Stimulated activated CD8-positive, alpha-beta memory T cell treated with anti-CD3 and anti-CD28 coated beads, Interleukin-12 subunit alpha, Interleukin-12 subunit beta, amount 100 ng/mL, for 24 hours (primary cell): ENCODE measurements at regions not wholly inside any gene's neighbourhood (a gene's known extent, or its start where the extent isn't known, plus 50 kb on each side); places are given as distances from the start of the nearest gene placed in this dataset.

Experiments
- DNase-seq: peaks from one replicate; pipeline ENCODE4 v3.0.0-alpha.2; 2020; ENCODE audit errors: extremely low read depth

GRCh38 chr15:39204031-39204430 is 376.8 kb upstream of the THBS1 start:
- no peak for DNase-seq

GRCh38 chr15:39205081-39205480 is 375.8 kb upstream of the THBS1 start:
- DNase-seq = no peak

GRCh38 chr15:39205506-39206371 is 375.1 kb upstream of the THBS1 start:
- DNase-seq = no peak

- no peak for DNase-seq
Measured at GRCh38 chr15:39207532-39208115, 373.3 kb upstream of the THBS1 start.

DNA sequence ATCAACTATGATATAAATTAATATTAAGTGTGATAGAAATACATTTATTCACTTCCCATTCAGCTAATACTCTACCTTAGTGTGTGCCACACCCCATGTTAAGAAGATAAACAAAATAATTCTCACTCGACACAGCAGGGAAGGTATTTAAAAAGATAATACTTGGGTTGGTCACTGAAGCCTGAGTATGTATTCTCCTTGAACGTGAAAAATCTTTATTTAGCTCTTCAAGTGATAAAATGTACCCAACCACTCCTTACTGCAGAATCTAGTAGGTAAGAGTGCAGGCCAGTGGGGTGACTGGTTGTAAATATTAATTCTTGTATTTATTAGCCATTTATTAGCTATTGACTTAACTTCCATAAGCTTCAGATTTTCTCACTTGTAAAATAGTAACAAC is 372.7 kb upstream of the THBS1 start:
- DNase-seq = no peak

- DNase-seq = no peak
Measured at GRCh38 chr15:39209548-39210211, 371.2 kb upstream of the THBS1 start.

- DNase-seq = no peak
Measured at GRCh38 chr15:39211108-39211979, 369.5 kb upstream of the THBS1 start.

- no peak for DNase-seq
Measured at GRCh38 chr15:39213385-39213840, 367.5 kb upstream of the THBS1 start.

- no peak for DNase-seq
Measured at GRCh38 chr15:39215015-39215414, 365.9 kb upstream of the THBS1 start.

GRCh38 chr15:39216816-39217215 is 364.1 kb upstream of the THBS1 start:
- DNase-seq = no peak

GRCh38 chr15:39219608-39220007 is 361.3 kb upstream of the THBS1 start:
- DNase-seq = no peak

- no peak for DNase-seq
Measured at GRCh38 chr15:39226169-39226937, 354.5 kb upstream of the THBS1 start.

DNA sequence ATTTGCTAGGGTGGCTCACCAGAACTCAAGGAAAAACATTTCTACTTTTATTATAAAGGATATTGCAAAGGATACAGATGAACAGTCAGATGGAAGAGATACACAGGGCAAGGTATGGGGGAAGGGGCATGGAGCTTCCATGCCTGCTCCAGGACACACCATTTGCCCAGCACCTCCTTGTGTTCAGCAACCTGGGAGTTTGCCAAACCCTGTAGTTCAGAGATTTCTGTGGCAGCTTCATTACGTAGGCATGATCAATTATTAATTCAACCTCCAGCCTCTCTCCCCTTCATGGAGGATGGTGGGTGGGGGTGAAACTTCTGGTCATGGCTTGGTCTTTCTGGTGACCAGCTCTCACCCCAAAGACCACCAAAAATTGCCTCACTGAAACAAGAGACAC is 353.9 kb upstream of the THBS1 start:
- DNase-seq = no peak

- DNase-seq = no peak
Measured at GRCh38 chr15:39228889-39229288, 352.0 kb upstream of the THBS1 start.

DNA sequence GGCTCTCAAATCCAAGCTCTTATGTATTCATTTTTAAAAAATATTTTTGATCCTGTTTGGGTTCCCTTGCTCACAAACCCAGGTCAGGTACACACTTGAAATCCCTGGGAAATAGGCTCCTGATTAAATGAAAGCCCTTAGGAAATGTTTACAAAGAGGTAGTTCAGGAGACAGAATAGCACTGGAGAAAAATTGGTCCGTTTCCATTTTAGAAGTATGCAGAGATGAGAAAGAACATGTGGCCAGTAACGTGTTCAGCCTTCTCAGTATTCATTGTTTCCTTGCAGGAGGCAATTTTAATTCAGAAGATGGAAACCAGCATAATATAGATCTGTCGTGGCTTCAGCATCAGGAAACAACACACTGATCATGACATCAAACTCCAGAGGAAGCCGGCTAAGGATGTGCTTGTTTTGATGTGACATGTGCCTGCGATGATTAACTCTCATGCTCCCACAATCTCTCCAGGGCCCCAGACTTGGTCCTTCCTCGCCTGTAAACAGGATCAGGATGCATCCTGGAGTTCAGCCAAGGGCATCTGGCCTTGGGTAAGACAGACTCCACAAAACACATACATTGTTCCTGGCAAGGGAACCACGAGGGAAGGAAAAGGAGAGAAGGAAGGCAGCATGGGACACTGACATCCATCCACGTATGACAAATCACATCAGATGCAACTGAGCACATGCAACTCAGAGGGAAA is 350.5 kb upstream of the THBS1 start:
- DNase-seq = no peak

- DNase-seq = no peak
Measured at GRCh38 chr15:39230908-39231285, 350.0 kb upstream of the THBS1 start.

GRCh38 chr15:39232512-39232911 is 348.4 kb upstream of the THBS1 start:
- DNase-seq = no peak

DNA sequence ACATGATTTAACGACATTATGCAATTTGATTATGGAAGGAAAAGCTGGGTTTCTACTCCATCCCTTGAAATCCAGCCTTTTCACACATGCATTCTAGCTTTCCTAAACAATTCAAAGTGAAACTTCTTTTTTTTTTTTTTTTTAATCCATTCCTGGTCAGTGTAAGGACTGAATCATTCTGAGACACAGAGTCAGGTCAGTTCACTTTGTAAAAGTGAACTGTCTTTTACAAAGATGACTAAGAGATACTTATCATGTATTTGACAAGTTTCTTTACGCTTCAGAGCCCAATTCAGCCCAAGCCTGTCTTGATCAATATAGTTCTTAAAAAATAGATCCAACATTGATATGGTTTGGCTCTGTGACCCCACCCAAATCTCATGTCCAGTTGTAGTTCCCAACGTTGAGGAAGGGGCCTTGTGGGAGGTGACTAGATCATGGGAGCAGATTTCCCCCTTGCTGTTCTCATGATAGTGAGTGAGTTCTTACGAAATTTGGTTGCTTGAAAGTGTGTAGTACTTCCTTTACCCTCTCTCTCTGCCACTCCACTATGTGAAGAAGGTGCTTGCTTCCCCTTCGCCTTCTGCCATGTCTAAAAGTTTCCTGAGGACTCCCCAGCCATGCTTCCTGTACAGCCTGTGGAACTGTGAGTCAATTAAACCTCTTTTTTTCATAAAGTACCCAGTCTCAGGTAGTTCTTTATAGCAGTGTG is 345.6 kb upstream of the THBS1 start:
- no peak for DNase-seq

GRCh38 chr15:39236375-39236774 is 344.5 kb upstream of the THBS1 start:
- no peak for DNase-seq

- DNase-seq = no peak
Measured at GRCh38 chr15:39238443-39238842, 342.4 kb upstream of the THBS1 start.
